Uterus (tissue), 2 donors: ENCODE measurements at regions not wholly inside any gene's neighbourhood (a gene's known extent, or its start where the extent isn't known, plus 50 kb on each side); places are given as distances from the start of the nearest gene placed in this dataset.

Source experiments
- CTCF ChIP-seq, 4 experiments: fragments of 200-600 bp in 2 of 4; fragments of 450-650 bp in 2 of 4; sonication (generic) in 2 of 4; IDR thresholded peaks; one replicate each; pipeline ENCODE4 v1.5.1; 2016 to 2019; ENCODE audit warnings: antibody characterized with exemption in 4 of 4, mild to moderate bottlenecking in 2 of 4, moderate library complexity in 1 of 4
- POLR2A ChIP-seq, 2 donors: fragments of 450-650 bp; IDR thresholded peaks; one replicate each; pipeline ENCODE4 v1.6.1; 2016; ENCODE audit warnings: antibody characterized with exemption in 2 of 2, mild to moderate bottlenecking in 1 of 2, moderate library complexity in 1 of 2

GRCh38 chr2:234588054-234588430 lies 91.2 kb upstream of the ARL4C start:
- no peak for TF ChIP-seq CTCF (IDR thresholded peaks at IDR 0.05)
- no peak for TF ChIP-seq POLR2A (IDR thresholded peaks at IDR 0.05)
